CD14-positive monocyte (primary cell): ENCODE measurements at regions not wholly inside any gene's neighbourhood (a gene's known extent, or its start where the extent isn't known, plus 50 kb on each side); places are given as distances from the start of the nearest gene placed in this dataset.

ENCODE experiments used
- DNase-seq, 3 donors: peaks; one replicate each; pipeline ENCODE4 v3.0.0-alpha.2; 2011 to 2022
- H2AFZ ChIP-seq: 2 replicates; pipeline ENCODE4 v1.6.0; 2012; ENCODE audit warnings: mild to moderate bottlenecking, low read depth, low read length, inconsistent platforms; ENCODE audit not compliant: insufficient read depth, poor library complexity, severe bottlenecking
- H3K27ac ChIP-seq, 2 donors: 1 replicate in 1 of 2; 2 replicates in 1 of 2; pipeline ENCODE4 v1.5.1; 2012 to 2013; ENCODE audit warnings: low read length in 2 of 2, control low read depth in 1 of 2, inconsistent platforms in 1 of 2, low read depth in 1 of 2, mild to moderate bottlenecking in 1 of 2
- H3K27me3 ChIP-seq, 2 donors: one replicate each; pipeline versions ENCODE4 v1.6.0 to v1.6.1; 2011 to 2013; ENCODE audit warnings: low read length in 2 of 2; ENCODE audit not compliant: control insufficient read depth in 2 of 2, insufficient read depth in 2 of 2
- H3K36me3 ChIP-seq, 2 donors: replicated peaks in 1 of 2; 1 replicate in 1 of 2; 2 replicates in 1 of 2; pipeline versions ENCODE4 v1.5.1 to v1.6.1; 2012 to 2013; ENCODE audit warnings: low read length in 2 of 2, control low read depth in 1 of 2, inconsistent platforms in 1 of 2, mild to moderate bottlenecking in 1 of 2; ENCODE audit not compliant: insufficient read depth in 2 of 2, control insufficient read depth in 1 of 2
- H3K4me1 ChIP-seq, 2 donors: 1 replicate in 1 of 2; 2 replicates in 1 of 2; pipeline versions ENCODE4 v1.5.1 to v1.6.1; 2012 to 2013; ENCODE audit warnings: low read length in 2 of 2, control low read depth in 1 of 2, inconsistent platforms in 1 of 2, mild to moderate bottlenecking in 1 of 2, moderate library complexity in 1 of 2; ENCODE audit not compliant: insufficient read depth in 2 of 2, control insufficient read depth in 1 of 2
- H3K4me2 ChIP-seq: replicated peaks from 2 replicates; pipeline ENCODE3; 2012; ENCODE audit warnings: low read length, moderate library complexity, mild to moderate bottlenecking; ENCODE audit not compliant: poor library complexity, severe bottlenecking; ENCODE audit errors: extremely low read depth
- H3K4me3 ChIP-seq, 3 experiments: fragments of 200-600 bp in 1 of 3; sonication (generic) in 1 of 3; replicated peaks in 1 of 3; 1 replicate in 2 of 3; 2 replicates in 1 of 3; pipeline ENCODE4 v1.5.1; 2011 to 2013; ENCODE audit warnings: low read length in 3 of 3, mild to moderate bottlenecking in 3 of 3, control low read depth in 2 of 3, low read depth in 2 of 3, inconsistent platforms in 1 of 3, moderate library complexity in 1 of 3
- H3K79me2 ChIP-seq: 2 replicates; pipeline ENCODE4 v1.6.0; 2012; ENCODE audit warnings: mild to moderate bottlenecking, control low read depth, inconsistent platforms, low read length, moderate library complexity; ENCODE audit not compliant: insufficient read depth
- H3K9ac ChIP-seq: 2 replicates; pipeline ENCODE4 v1.6.0; 2017; ENCODE audit warnings: low read length, mild to moderate bottlenecking; ENCODE audit not compliant: insufficient read depth, poor library complexity, severe bottlenecking
- H3K9me3 ChIP-seq, 2 donors: replicated peaks in 1 of 2; 1 replicate in 1 of 2; 2 replicates in 1 of 2; pipeline versions ENCODE4 v1.5.1 to v1.6.1; 2012 to 2013; ENCODE audit warnings: low read length in 2 of 2, control low read depth in 1 of 2; ENCODE audit not compliant: control insufficient read depth in 1 of 2, insufficient read depth in 1 of 2
- H4K20me1 ChIP-seq: 2 replicates; pipeline ENCODE4 v1.6.0; 2012; ENCODE audit warnings: mild to moderate bottlenecking, low read length, control low read depth, moderate library complexity; ENCODE audit not compliant: insufficient read depth
- H3K27ac Mint-ChIP-seq, 7 donors: one replicate each; pipeline ENCODE4 v1.8.0; 2020; ENCODE audit warnings: mild to moderate bottlenecking in 7 of 7, mixed read lengths in 7 of 7, moderate library complexity in 6 of 7, inconsistent platforms in 2 of 7
- H3K27me3 Mint-ChIP-seq, 3 donors: one replicate each; pipeline ENCODE4 v1.8.0; 2021 to 2022; ENCODE audit warnings: low read depth in 3 of 3, mild to moderate bottlenecking in 3 of 3, mixed read lengths in 3 of 3, moderate library complexity in 3 of 3, inconsistent platforms in 1 of 3
- H3K36me3 Mint-ChIP-seq, 2 donors: one replicate each; pipeline ENCODE4 v1.8.0; 2020; ENCODE audit warnings: mixed read lengths in 2 of 2, inconsistent platforms in 1 of 2, mild to moderate bottlenecking in 1 of 2
- H3K4me1 Mint-ChIP-seq: one replicate; pipeline ENCODE4 v1.8.0; 2020; ENCODE audit warnings: mild to moderate bottlenecking, mixed read lengths
- H3K4me3 Mint-ChIP-seq, 2 donors: one replicate each; pipeline ENCODE4 v1.8.0; 2020; ENCODE audit warnings: mild to moderate bottlenecking in 2 of 2, mixed read lengths in 2 of 2, moderate library complexity in 1 of 2
- H3K9me3 Mint-ChIP-seq, 7 donors: one replicate each; pipeline ENCODE4 v1.8.0; 2020 to 2022; ENCODE audit warnings: mixed read lengths in 7 of 7, mild to moderate bottlenecking in 6 of 7, moderate library complexity in 6 of 7, inconsistent platforms in 2 of 7
- WGBS: methylation state at CpG from one replicate; pipeline ENCODE4 v1.1.5; 2013; ENCODE audit warnings: missing lambda C conversion rate; ENCODE audit not compliant: insufficient coverage; 5-methylcytosine and 5-hydroxymethylcytosine counted together
- intact Hi-C, 2 donors: fragments of 100-400 bp; cut with micrococcal nuclease; formaldehyde crosslinking; loops; one replicate each; pipeline versions ENCODE4 v1.15.0 to v1.15.1; 2023
- TF ChIP-seq, protein P1 (sequence below): fragments of 200-600 bp; IDR thresholded peaks from one replicate; pipeline ENCODE4 v1.8.0; 2022; ENCODE audit warnings: antibody characterized with exemption, mild to moderate bottlenecking

DNA sequence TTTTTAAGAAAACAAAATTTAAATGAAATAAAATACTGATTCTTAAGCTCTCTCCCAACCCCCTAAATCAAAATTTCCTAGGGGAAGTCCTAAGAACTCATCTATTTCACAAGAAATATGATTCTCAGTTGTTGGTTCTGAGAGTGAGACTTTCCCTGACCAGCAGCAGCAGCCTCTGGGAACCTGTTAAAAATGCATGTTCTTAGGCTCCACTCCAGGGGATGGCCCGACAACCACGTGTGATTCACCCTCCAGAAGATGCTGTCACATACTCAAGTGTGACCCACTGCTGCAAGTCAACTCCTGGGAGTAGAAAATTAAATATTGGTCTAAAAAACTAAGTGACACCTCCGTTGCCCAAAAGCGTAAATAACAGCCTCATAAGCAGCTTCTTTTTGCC, 343.2 kb upstream of the NR2F2 start:
- Histone ChIP-seq H3K27me3 (no peaks in the 10 kb centered on the region), H3K27ac (no peak overlapping the region), H3K9ac (no peak overlapping the region), H3K36me3 (no peaks in the 10 kb centered on the region), H3K79me2 (no peaks in the 10 kb centered on the region), H2AFZ (no peak overlapping the region), H3K9me3 (no peaks in the 10 kb centered on the region), H4K20me1 (no peaks in the 10 kb centered on the region), H3K4me3 (no peak overlapping the region), H3K4me2 (no peak overlapping the region), H3K4me1 (no peaks in the 10 kb centered on the region)
- Mint-ChIP-seq H3K36me3 (no peaks in the 10 kb centered on the region), H3K27me3 (peaks cover 0 to 3% (median 0%) of the 10 kb centered on the region in 3 donors), H3K4me3 (no peak overlapping the region), H3K4me1 (no peaks in the 10 kb centered on the region), H3K27ac (no peak overlapping the region), H3K9me3 (peaks cover 0 to 5% (median 0%) of the 10 kb centered on the region in 7 donors)
- intact Hi-C loops: no loop called here
- WGBS: no CpG with 5 or more reads among the region's 4 CpGs
- TF ChIP-seq, protein P1, sequence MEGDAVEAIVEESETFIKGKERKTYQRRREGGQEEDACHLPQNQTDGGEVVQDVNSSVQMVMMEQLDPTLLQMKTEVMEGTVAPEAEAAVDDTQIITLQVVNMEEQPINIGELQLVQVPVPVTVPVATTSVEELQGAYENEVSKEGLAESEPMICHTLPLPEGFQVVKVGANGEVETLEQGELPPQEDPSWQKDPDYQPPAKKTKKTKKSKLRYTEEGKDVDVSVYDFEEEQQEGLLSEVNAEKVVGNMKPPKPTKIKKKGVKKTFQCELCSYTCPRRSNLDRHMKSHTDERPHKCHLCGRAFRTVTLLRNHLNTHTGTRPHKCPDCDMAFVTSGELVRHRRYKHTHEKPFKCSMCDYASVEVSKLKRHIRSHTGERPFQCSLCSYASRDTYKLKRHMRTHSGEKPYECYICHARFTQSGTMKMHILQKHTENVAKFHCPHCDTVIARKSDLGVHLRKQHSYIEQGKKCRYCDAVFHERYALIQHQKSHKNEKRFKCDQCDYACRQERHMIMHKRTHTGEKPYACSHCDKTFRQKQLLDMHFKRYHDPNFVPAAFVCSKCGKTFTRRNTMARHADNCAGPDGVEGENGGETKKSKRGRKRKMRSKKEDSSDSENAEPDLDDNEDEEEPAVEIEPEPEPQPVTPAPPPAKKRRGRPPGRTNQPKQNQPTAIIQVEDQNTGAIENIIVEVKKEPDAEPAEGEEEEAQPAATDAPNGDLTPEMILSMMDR: no peak
- DNase-seq: no peak

DNA sequence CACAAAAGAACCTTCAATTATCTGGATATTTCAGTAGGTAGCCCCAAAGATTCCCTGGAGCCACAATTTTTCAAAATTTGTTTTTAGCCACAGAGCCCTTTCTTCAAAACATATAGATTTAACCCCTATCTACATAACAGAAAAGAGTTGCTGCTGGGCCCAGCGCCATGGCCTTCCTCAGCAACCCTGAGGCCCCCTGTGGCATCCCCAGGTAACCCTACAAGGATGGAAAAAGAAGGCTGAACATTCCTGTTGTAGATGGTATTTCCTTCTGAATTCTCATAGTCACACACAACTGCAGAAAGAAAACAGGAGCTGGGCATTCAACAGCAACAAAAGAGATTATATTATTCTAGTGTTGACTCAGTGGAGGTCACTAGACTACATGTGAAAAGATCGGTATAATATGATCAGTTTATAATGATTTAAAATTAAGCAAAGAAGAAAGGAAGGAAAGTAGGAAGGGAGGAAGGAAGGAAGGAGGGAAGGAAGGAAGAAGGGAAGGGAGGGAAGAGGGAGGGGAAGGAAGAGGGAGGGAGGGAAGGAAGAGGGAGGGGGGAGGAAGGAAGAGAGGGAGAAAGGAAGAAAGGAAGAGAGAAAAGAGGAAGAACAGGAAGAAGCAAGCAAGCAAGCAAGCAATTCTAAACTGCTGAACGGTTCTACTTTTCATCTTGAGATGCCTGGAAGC, 342.5 kb upstream of the NR2F2 start:
- H3K4me1 ChIP-seq: no peaks in the 10 kb centered on the region
- no peak for DNase-seq
- intact Hi-C loops: no loop called here
- Mint-ChIP-seq H3K36me3 (no peaks in the 10 kb centered on the region), H3K4me1 (no peaks in the 10 kb centered on the region), H3K9me3 (peaks cover 0 to 5% (median 0%) of the 10 kb centered on the region in 7 donors), H3K27ac (no peak overlapping the region), H3K27me3 (peaks cover 0 to 3% (median 0%) of the 10 kb centered on the region in 3 donors), H3K4me3 (no peak overlapping the region)
- H3K27me3 ChIP-seq: no peaks in the 10 kb centered on the region
- H3K27ac ChIP-seq: no peak overlapping the region
- 60% methylated on average over 2 of the region's 3 CpGs for WGBS
- H3K79me2 ChIP-seq: no peaks in the 10 kb centered on the region
- no peak overlapping the region for H2AFZ ChIP-seq
- no peak overlapping the region for H3K4me3 ChIP-seq
- TF ChIP-seq, protein P1: no peak
- H3K4me2 ChIP-seq: no peak overlapping the region
- no peak overlapping the region for H3K9ac ChIP-seq
- H4K20me1 ChIP-seq: no peaks in the 10 kb centered on the region
- no peaks in the 10 kb centered on the region for H3K36me3 ChIP-seq
- no peaks in the 10 kb centered on the region for H3K9me3 ChIP-seq
